Hepatocyte (in vitro differentiated cells): ENCODE measurements at regions not wholly inside any gene's neighbourhood (a gene's known extent, or its start where the extent isn't known, plus 50 kb on each side); places are given as distances from the start of the nearest gene placed in this dataset.

ENCODE experiments used
- CTCF ChIP-seq: fragments of 200-600 bp; sonication (generic); IDR thresholded peaks from 2 replicates; pipeline ENCODE4 v1.5.1; 2016; ENCODE audit warnings: antibody characterized with exemption, mild to moderate bottlenecking; ENCODE audit not compliant: poor library complexity
- EZH2phosphoT487 ChIP-seq: fragments of 200-600 bp; sonication (generic); IDR thresholded peaks from one replicate; pipeline ENCODE4 v1.6.1; 2018; ENCODE audit warnings: antibody characterized with exemption, mild to moderate bottlenecking, low read depth, moderate library complexity; ENCODE audit not compliant: unreplicated experiment, severe bottlenecking

- TF ChIP-seq CTCF (no peak), EZH2phosphoT487 (no peak)
These were observed 492.3 kb downstream of the CENPC start for GRCh38 chr4:67052814-67053675.
